ENCODE measurements at regions not wholly inside any gene's neighbourhood (a gene's known extent, or its start where the extent isn't known, plus 50 kb on each side); places are given as distances from the start of the nearest gene placed in this dataset.
"Not testable (repeated sequence)": the region's sequence is repeated elsewhere in the genome, so short reads cannot be mapped to it uniquely, and the experiment has no call there.

DNA sequence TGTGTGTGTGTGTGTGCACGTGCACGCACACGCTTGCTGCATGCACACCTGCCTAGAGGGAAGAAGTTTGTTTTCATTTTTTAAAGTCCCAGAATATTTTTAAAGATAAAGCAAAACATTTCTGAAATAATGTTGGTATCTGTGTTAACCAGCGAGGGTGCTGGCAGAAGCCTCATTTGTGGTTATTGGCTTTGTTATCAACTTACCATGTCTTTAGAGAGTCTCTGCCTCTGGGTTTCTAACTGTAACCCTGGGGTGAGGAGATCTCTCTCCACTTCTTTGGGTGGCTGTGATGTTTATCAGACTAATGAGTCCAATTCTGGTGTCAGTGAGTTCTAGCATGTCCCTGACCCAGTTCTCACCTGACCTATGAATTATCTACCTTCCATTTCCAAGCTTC lies 927.6 kb upstream of the FANCL start:
- Histone ChIP-seq H3K27ac (ENCODE audit: low read depth, low read length) (no peak overlapping the region), H3K4me1 (ENCODE audit: control insufficient read depth in 2 of 2, insufficient read depth in 2 of 2, low read length in 2 of 2) (no peaks in the 10 kb centered on the region), H3K27me3 (ENCODE audit: control insufficient read depth in 2 of 2, insufficient read depth in 2 of 2, low read length in 2 of 2) (no peaks in the 10 kb centered on the region), H3K9me3 (ENCODE audit: control insufficient read depth in 2 of 3, low read length in 3 of 3) (no peaks in the 10 kb centered on the region), H3K36me3 (ENCODE audit: control insufficient read depth in 2 of 3, insufficient read depth in 3 of 3, low read length in 3 of 3) (no peaks in the 10 kb centered on the region), H3K4me3 (ENCODE audit: low read length) (no peak overlapping the region)
- H3K9me3 Mint-ChIP-seq = no peaks in the 10 kb centered on the region
- ChIA-PET CTCF (no interaction called here), POLR2A (no interaction called here)
- DNase-seq (no peak), ATAC-seq (no peak)
- no peak overlapping the region for H3K27ac Mint-ChIP-seq
- H3K27me3 Mint-ChIP-seq = no peaks in the 10 kb centered on the region
- no peaks in the 10 kb centered on the region for H3K4me1 Mint-ChIP-seq
- intact Hi-C loops (cut with micrococcal nuclease) = no loop called here
- H3K4me3 Mint-ChIP-seq = no peak overlapping the region
- H3K36me3 Mint-ChIP-seq = no peaks in the 10 kb centered on the region

DNA sequence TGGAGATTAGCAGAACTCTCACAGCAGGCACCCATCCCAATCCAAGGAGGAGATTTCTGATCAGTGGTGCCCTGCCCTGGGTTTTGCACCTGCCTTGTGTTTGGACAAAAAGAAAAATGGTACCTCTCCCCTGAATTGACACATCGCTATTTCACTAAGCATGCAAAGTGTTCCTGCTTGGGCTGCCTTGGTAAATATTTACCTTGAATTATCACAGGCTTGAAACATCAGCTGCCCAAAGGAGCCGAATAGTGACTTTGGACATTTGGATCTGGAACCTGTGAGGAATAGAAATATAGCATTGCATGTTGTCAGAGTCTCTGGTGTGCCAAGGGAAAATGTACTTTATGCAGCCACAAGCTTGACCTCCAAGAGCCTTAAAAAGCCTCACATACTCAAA lies 926.4 kb upstream of the FANCL start:
- intact Hi-C loops (cut with micrococcal nuclease) = no loop called here
- POLR2A ChIA-PET = no interaction called here
- DNase-seq (no peak), ATAC-seq (no peak)
- Histone ChIP-seq H3K36me3 (ENCODE audit: control insufficient read depth in 2 of 3, insufficient read depth in 3 of 3, low read length in 3 of 3) (no peaks in the 10 kb centered on the region), H3K4me3 (ENCODE audit: low read length) (no peak overlapping the region), H3K4me1 (ENCODE audit: control insufficient read depth in 2 of 2, insufficient read depth in 2 of 2, low read length in 2 of 2) (no peaks in the 10 kb centered on the region), H3K27ac (ENCODE audit: low read depth, low read length) (no peak overlapping the region), H3K27me3 (ENCODE audit: control insufficient read depth in 2 of 2, insufficient read depth in 2 of 2, low read length in 2 of 2) (no peaks in the 10 kb centered on the region), H3K9me3 (ENCODE audit: control insufficient read depth in 2 of 3, low read length in 3 of 3) (no peaks in the 10 kb centered on the region)
- Mint-ChIP-seq H3K4me3 (no peak overlapping the region), H3K4me1 (no peaks in the 10 kb centered on the region), H3K9me3 (peaks cover 0 to 2% (median 0%) of the 10 kb centered on the region in 11 donors), H3K27me3 (no peaks in the 10 kb centered on the region), H3K36me3 (no peaks in the 10 kb centered on the region), H3K27ac (no peak overlapping the region)
- CTCF ChIA-PET = no interaction called here

DNA sequence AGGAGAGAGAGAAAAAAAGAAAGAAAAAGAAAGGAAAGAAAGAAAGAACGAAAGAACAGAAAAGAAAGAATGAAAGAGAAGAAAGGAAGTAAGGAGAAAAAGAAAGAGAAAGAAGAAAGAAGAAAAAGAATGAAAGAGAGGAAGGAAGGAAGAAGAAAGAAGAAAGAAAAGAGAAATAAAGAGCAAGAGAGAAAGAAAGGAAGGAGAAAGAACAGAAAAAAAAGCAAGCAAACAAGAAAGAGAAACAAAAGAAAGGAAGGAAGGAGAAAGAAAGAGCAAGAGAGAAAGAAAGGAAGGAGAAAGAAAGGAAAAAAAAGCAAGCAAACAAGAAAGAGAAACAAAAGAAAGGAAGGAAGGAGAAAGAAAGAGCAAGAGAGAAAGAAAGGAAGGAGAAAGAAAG lies 916.8 kb upstream of the FANCL start:
- H3K27me3 ChIP-seq (ENCODE audit: control insufficient read depth in 2 of 2, insufficient read depth in 2 of 2, low read length in 2 of 2); intact Hi-C loops (cut with micrococcal nuclease); H3K9me3 Mint-ChIP-seq; ATAC-seq; H3K27ac ChIP-seq (ENCODE audit: low read depth, low read length); H3K4me1 Mint-ChIP-seq; DNase-seq; H3K36me3 ChIP-seq (ENCODE audit: control insufficient read depth in 2 of 3, insufficient read depth in 3 of 3, low read length in 3 of 3); H3K36me3 Mint-ChIP-seq; H3K9me3 ChIP-seq (ENCODE audit: control insufficient read depth in 2 of 3, low read length in 3 of 3); H3K27ac Mint-ChIP-seq; H3K4me3 Mint-ChIP-seq; POLR2A ChIA-PET; CTCF ChIA-PET; H3K4me1 ChIP-seq (ENCODE audit: control insufficient read depth in 2 of 2, insufficient read depth in 2 of 2, low read length in 2 of 2); H3K4me3 ChIP-seq (ENCODE audit: low read length); H3K27me3 Mint-ChIP-seq: not testable (repeated sequence)

DNA sequence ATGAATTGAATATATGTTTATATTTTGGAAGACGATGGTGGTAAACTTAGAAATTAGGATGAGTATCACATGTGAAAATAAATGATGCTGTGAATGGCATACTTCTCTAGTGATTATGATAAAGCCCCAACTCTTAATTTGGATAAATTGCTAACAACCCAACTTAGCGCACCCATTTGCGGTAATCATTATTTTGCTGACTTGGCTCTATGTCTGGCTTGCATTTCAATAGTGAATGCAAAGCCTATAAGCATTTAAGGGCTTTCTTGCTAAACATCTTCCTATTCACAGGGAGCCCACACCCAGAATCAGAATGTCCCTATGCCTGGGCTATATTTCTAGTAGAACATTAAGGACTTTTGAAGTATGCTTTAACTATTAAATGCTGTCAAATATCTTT lies 910.7 kb upstream of the FANCL start:
- no peaks in the 10 kb centered on the region for H3K27me3 ChIP-seq (ENCODE audit: control insufficient read depth in 2 of 2, insufficient read depth in 2 of 2, low read length in 2 of 2)
- no peak overlapping the region for H3K4me3 ChIP-seq (ENCODE audit: low read length)
- no peak overlapping the region for H3K27ac ChIP-seq (ENCODE audit: low read depth, low read length)
- no peaks in the 10 kb centered on the region for H3K36me3 ChIP-seq (ENCODE audit: control insufficient read depth in 2 of 3, insufficient read depth in 3 of 3, low read length in 3 of 3)
- intact Hi-C loops (cut with micrococcal nuclease) = no loop called here
- no peak overlapping the region for H3K27ac Mint-ChIP-seq
- no peaks in the 10 kb centered on the region for H3K4me1 ChIP-seq (ENCODE audit: control insufficient read depth in 2 of 2, insufficient read depth in 2 of 2, low read length in 2 of 2)
- H3K4me1 Mint-ChIP-seq = no peaks in the 10 kb centered on the region
- no peak overlapping the region for H3K4me3 Mint-ChIP-seq
- H3K27me3 Mint-ChIP-seq = no peaks in the 10 kb centered on the region
- ChIA-PET CTCF (no interaction called here), POLR2A (no interaction called here)
- DNase-seq (no peak), ATAC-seq (no peak)
- no peaks in the 10 kb centered on the region for H3K36me3 Mint-ChIP-seq
- H3K9me3 ChIP-seq (ENCODE audit: control insufficient read depth in 2 of 3, low read length in 3 of 3) = no peaks in the 10 kb centered on the region
- H3K9me3 Mint-ChIP-seq = peaks cover 0 to 7% (median 0%) of the 10 kb centered on the region in 11 donors

DNA sequence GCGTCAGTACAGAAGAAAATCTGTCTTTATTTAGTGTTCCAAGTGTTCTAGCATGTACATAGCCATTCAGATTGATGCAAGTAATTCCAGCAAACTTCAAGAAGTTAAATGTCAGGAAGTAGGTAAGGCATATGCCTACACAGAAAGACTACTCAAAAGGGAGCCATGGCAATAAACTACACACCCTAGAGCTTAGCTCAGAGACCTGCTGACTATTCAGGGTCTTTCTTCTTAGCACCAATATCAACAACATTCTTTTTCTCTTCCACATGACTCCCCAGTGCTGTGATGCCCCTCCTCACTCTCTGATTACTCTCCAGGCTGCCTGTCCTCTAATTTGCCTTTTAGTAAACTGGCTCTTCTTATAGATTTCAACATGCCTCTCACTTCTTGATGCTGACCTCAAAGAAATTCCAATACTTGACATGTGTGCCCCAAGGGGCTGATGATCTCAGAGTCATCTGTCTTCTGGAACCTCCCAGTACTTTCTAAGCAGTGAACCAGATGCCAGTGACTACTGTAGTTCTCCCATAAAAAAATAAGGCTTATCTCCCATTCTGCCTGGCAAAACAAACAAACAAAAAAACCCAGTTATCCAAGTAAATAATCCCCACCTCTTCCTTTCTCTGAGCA lies 909.2 kb upstream of the FANCL start:
- no peaks in the 10 kb centered on the region for H3K4me1 ChIP-seq (ENCODE audit: control insufficient read depth in 2 of 2, insufficient read depth in 2 of 2, low read length in 2 of 2)
- POLR2A ChIA-PET = no interaction called here
- no peak overlapping the region for H3K4me3 Mint-ChIP-seq
- H3K36me3 Mint-ChIP-seq = no peaks in the 10 kb centered on the region
- CTCF ChIA-PET = no interaction called here
- ATAC-seq (no peak), DNase-seq (no peak)
- intact Hi-C loops (cut with micrococcal nuclease) = no loop called here
- H3K36me3 ChIP-seq (ENCODE audit: control insufficient read depth in 2 of 3, insufficient read depth in 3 of 3, low read length in 3 of 3) = no peaks in the 10 kb centered on the region
- H3K9me3 ChIP-seq (ENCODE audit: control insufficient read depth in 2 of 3, low read length in 3 of 3) = no peaks in the 10 kb centered on the region
- H3K27ac Mint-ChIP-seq = no peak overlapping the region
- H3K4me1 Mint-ChIP-seq = no peaks in the 10 kb centered on the region
- no peak overlapping the region for H3K27ac ChIP-seq (ENCODE audit: low read depth, low read length)
- no peaks in the 10 kb centered on the region for H3K27me3 Mint-ChIP-seq
- H3K27me3 ChIP-seq (ENCODE audit: control insufficient read depth in 2 of 2, insufficient read depth in 2 of 2, low read length in 2 of 2) = no peaks in the 10 kb centered on the region
- H3K9me3 Mint-ChIP-seq = peaks cover 0 to 7% (median 0%) of the 10 kb centered on the region in 11 donors
- no peak overlapping the region for H3K4me3 ChIP-seq (ENCODE audit: low read length)

DNA sequence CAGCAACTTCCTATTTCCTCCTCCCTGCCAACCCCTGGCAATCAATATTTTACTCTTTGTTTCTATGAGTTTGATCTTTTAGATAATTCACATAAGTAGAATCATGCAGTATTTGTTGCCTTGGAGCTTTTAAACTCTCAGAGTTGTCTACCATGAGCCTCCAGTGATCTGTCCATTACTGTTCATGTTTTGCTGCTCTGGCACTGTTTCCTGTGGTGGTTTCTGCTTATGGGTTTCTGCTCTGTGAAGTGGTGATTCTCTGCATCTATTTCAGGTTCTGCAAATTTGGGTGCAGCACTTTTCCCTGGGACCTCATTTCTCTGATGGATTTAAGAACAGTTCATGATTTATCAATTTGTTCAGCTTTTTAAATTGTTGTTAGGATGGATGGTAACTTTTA lies 908.1 kb upstream of the FANCL start:
- Histone ChIP-seq H3K4me3 (ENCODE audit: low read length) (no peak overlapping the region), H3K27me3 (ENCODE audit: control insufficient read depth in 2 of 2, insufficient read depth in 2 of 2, low read length in 2 of 2) (no peaks in the 10 kb centered on the region), H3K4me1 (ENCODE audit: control insufficient read depth in 2 of 2, insufficient read depth in 2 of 2, low read length in 2 of 2) (no peaks in the 10 kb centered on the region), H3K9me3 (ENCODE audit: control insufficient read depth in 2 of 3, low read length in 3 of 3) (no peaks in the 10 kb centered on the region), H3K27ac (ENCODE audit: low read depth, low read length) (no peak overlapping the region), H3K36me3 (ENCODE audit: control insufficient read depth in 2 of 3, insufficient read depth in 3 of 3, low read length in 3 of 3) (no peaks in the 10 kb centered on the region)
- intact Hi-C loops (cut with micrococcal nuclease) = no loop called here
- Mint-ChIP-seq H3K27ac (no peak overlapping the region), H3K4me3 (no peak overlapping the region), H3K36me3 (no peaks in the 10 kb centered on the region), H3K4me1 (no peaks in the 10 kb centered on the region), H3K9me3 (peaks cover 0 to 7% (median 0%) of the 10 kb centered on the region in 11 donors), H3K27me3 (no peaks in the 10 kb centered on the region)
- CTCF ChIA-PET = no interaction called here
- POLR2A ChIA-PET = no interaction called here
- ATAC-seq (no peak), DNase-seq (no peak)

DNA sequence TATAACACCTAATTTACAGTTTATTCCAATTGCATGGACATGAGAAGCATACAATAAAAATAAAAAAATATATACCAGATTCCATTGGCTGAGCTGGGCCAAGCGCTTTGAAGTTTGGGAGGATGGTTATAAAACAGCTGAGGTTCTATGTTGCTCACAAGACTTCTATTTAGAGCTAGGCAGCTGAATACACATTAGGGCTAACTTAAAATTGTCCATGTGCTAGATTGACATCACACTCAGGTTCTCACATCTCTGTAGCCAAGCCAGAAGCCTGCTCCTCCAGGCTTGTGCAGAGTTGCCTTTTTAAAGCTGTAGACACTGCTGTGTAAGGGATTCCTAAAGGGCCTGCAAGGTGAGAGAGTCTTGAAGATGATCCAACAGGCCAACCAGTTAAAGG lies 871.1 kb upstream of the FANCL start:
- Histone ChIP-seq H3K9me3 (ENCODE audit: control insufficient read depth in 2 of 3, low read length in 3 of 3) (no peaks in the 10 kb centered on the region), H3K27me3 (ENCODE audit: control insufficient read depth in 2 of 2, insufficient read depth in 2 of 2, low read length in 2 of 2) (no peaks in the 10 kb centered on the region), H3K27ac (ENCODE audit: low read depth, low read length) (no peak overlapping the region), H3K4me3 (ENCODE audit: low read length) (no peak overlapping the region), H3K4me1 (ENCODE audit: control insufficient read depth in 2 of 2, insufficient read depth in 2 of 2, low read length in 2 of 2) (no peaks in the 10 kb centered on the region), H3K36me3 (ENCODE audit: control insufficient read depth in 2 of 3, insufficient read depth in 3 of 3, low read length in 3 of 3) (no peaks in the 10 kb centered on the region)
- CTCF ChIA-PET = no interaction called here
- Mint-ChIP-seq H3K27me3 (no peaks in the 10 kb centered on the region), H3K36me3 (no peaks in the 10 kb centered on the region), H3K4me1 (no peaks in the 10 kb centered on the region), H3K27ac (no peak overlapping the region), H3K4me3 (no peak overlapping the region), H3K9me3 (peaks cover 0 to 3% (median 0%) of the 10 kb centered on the region in 11 donors)
- POLR2A ChIA-PET = no interaction called here
- no peak for ATAC-seq
- intact Hi-C loops (cut with micrococcal nuclease) = no loop called here
- no peak for DNase-seq

All from naive thymus-derived CD4-positive, alpha-beta T cell (primary cell).